ENCODE measurements at regions not wholly inside any gene's neighbourhood (a gene's known extent, or its start where the extent isn't known, plus 50 kb on each side); places are given as distances from the start of the nearest gene placed in this dataset.

DNA sequence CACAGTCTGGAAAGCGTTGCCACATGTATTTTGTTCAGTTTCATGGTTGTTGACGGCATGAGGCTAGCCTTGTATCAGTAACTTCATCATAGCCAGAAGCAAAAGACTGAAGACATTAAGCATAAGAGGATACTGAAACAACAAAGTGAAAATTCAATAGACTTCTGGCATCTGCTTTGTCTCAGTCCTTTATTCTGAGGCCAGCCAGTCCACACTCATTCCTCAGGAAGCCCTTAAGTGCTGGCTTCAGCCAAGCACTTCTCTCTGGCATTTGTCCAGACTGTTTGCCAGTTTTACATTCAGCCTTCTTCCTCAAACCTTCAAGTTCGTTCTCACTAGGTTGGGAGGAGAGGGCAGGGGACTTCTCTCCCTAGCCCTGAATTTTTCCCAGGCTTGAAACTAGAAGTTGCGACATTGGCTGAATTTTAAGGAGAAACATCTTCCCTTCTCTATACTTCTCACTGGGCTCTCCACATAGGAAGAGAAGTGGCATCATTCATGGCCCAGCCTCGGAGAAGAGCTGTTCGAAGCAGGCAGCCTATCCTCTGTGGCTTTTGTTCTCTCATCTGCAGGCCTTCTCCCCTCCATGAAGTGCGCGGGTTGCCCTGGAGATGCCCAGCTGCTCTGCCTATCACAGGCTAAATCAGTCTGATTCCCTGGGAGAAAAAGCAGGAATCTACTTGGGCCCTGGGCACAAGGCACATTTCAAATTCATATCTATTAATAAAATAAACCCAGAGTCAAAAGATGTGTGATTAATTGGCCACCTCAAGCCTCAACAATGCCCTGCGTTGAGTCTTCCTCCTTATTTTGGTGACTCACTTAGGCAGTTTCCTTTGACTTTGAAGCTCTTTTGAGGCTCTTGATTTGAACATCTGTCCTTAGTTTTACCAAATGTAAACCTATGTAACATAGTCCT is 130.9 kb upstream of the PLEKHA5 start:
- CTCF ChIA-PET: no interaction called here
- BruUV-seq (replicated peaks): no TSS peak
- H3K27ac Mint-ChIP-seq (ENCODE audit: unreplicated experiment): no peak overlapping the region

DNA sequence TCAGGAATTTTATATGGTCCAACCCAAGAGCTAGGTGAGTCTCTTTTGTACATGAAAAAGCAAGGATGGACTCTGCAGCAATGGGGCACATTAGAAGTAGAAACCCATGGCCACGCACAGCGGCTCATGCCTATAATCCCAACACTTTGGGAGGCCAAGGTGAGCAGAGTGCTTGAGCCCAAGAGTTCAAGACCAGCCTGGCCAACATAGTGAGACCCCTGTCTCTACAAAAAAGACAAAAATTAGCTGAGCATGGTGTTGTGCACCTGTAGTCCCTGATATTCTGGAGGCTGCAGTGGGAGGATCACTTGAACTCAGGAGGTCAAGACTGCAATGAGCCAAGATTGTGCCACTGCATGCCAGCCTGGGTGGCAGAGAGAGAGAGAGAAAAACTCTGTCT is 128.7 kb upstream of the PLEKHA5 start:
- Mint-ChIP-seq H3K9me3 (ENCODE audit: unreplicated experiment) (no peaks in the 10 kb centered on the region), H3K27ac (ENCODE audit: unreplicated experiment) (no peak overlapping the region), H3K27me3 (ENCODE audit: insufficient read depth, unreplicated experiment) (no peaks in the 10 kb centered on the region), H3K4me1 (ENCODE audit: low read depth, unreplicated experiment) (no peaks in the 10 kb centered on the region), H3K36me3 (ENCODE audit: insufficient read depth, unreplicated experiment) (no peaks in the 10 kb centered on the region), H3K4me3 (ENCODE audit: unreplicated experiment) (no peak overlapping the region)
- Histone ChIP-seq H3K36me3 (ENCODE audit: control insufficient read depth, insufficient read depth, low read length) (no peaks in the 10 kb centered on the region), H3K27me3 (replicated peaks; ENCODE audit: control insufficient read depth, insufficient read depth, low read length) (no peaks in the 10 kb centered on the region), H3K4me3 (ENCODE audit: low read depth, low read length) (no peak overlapping the region), H3K9me3 (no peaks in the 10 kb centered on the region; the same call in 1 of the 2 replicates), H3K4me1 (peaks cover 18% of the 10 kb centered on the region)
- ChIA-PET POLR2A (no interaction called here), CTCF (no interaction called here)
- no peak for DNase-seq
- no peak for TF ChIP-seq CTCF (IDR thresholded peaks at IDR 0.05; ENCODE audit: insufficient read depth in 1 of 2, low read depth in 1 of 2, low read length in 1 of 2, severe bottlenecking in 1 of 2, unreplicated experiment in 1 of 2)
- intact Hi-C loops (cut with micrococcal nuclease; ENCODE audit: unreplicated experiment): no loop called here
- BruUV-seq (replicated peaks): no TSS peak

More for the DNA sequence above, 130.9 kb upstream of the PLEKHA5 start:
- no peaks in the 10 kb centered on the region for H3K27me3 ChIP-seq (replicated peaks; ENCODE audit: control insufficient read depth, insufficient read depth, low read length)
- no peaks in the 10 kb centered on the region; the same call in 1 of the 2 replicates for H3K9me3 ChIP-seq
- Mint-ChIP-seq H3K36me3 (ENCODE audit: insufficient read depth, unreplicated experiment) (no peaks in the 10 kb centered on the region), H3K9me3 (ENCODE audit: unreplicated experiment) (no peaks in the 10 kb centered on the region), H3K4me1 (ENCODE audit: low read depth, unreplicated experiment) (no peaks in the 10 kb centered on the region), H3K27me3 (ENCODE audit: insufficient read depth, unreplicated experiment) (no peaks in the 10 kb centered on the region), H3K4me3 (ENCODE audit: unreplicated experiment) (no peak overlapping the region)
- no peaks in the 10 kb centered on the region; the same call in 1 of the 2 replicates for H3K4me1 ChIP-seq
- TF ChIP-seq CTCF (IDR thresholded peaks at IDR 0.05; ENCODE audit: insufficient read depth in 1 of 2, low read depth in 1 of 2, low read length in 1 of 2, severe bottlenecking in 1 of 2, unreplicated experiment in 1 of 2): no peak
- no peak for DNase-seq
- intact Hi-C loops (cut with micrococcal nuclease; ENCODE audit: unreplicated experiment): no loop called here
- POLR2A ChIA-PET: no interaction called here
- H3K4me3 ChIP-seq (ENCODE audit: low read depth, low read length): no peak overlapping the region
- H3K36me3 ChIP-seq (ENCODE audit: control insufficient read depth, insufficient read depth, low read length): no peaks in the 10 kb centered on the region

- no peak overlapping the region for H3K4me3 ChIP-seq (ENCODE audit: low read depth, low read length)
- no peaks in the 10 kb centered on the region for H3K4me1 Mint-ChIP-seq (ENCODE audit: low read depth, unreplicated experiment)
- H3K27me3 Mint-ChIP-seq (ENCODE audit: insufficient read depth, unreplicated experiment): no peaks in the 10 kb centered on the region
- no peaks in the 10 kb centered on the region for H3K9me3 Mint-ChIP-seq (ENCODE audit: unreplicated experiment)
- no peaks in the 10 kb centered on the region for H3K27me3 ChIP-seq (replicated peaks; ENCODE audit: control insufficient read depth, insufficient read depth, low read length)
- H3K36me3 Mint-ChIP-seq (ENCODE audit: insufficient read depth, unreplicated experiment): no peaks in the 10 kb centered on the region
- H3K9me3 ChIP-seq: no peaks in the 10 kb centered on the region
- no TSS peak for BruUV-seq (replicated peaks)
- no peak overlapping the region for H3K4me3 Mint-ChIP-seq (ENCODE audit: unreplicated experiment)
- CTCF ChIA-PET: no interaction called here
- no peaks in the 10 kb centered on the region for H3K36me3 ChIP-seq (ENCODE audit: control insufficient read depth, insufficient read depth, low read length)
- DNase-seq: no peak
- H3K4me1 ChIP-seq: peaks cover 19% of the 10 kb centered on the region
- no peak overlapping the region for H3K27ac Mint-ChIP-seq (ENCODE audit: unreplicated experiment)
- TF ChIP-seq CTCF (IDR thresholded peaks at IDR 0.05; ENCODE audit: insufficient read depth in 1 of 2, low read depth in 1 of 2, low read length in 1 of 2, severe bottlenecking in 1 of 2, unreplicated experiment in 1 of 2): no peak
- POLR2A ChIA-PET: no interaction called here
- intact Hi-C loops (cut with micrococcal nuclease; ENCODE audit: unreplicated experiment): no loop called here
Measured at GRCh38 chr12:19002216-19002615, 127.3 kb upstream of the PLEKHA5 start.
